A549 (cell line): ENCODE measurements at regions not wholly inside any gene's neighbourhood (a gene's known extent, or its start where the extent isn't known, plus 50 kb on each side); places are given as distances from the start of the nearest gene placed in this dataset.

Experiments used
- CHD4 ChIP-seq: fragments of 200-600 bp; sonication (generic); IDR thresholded peaks from 2 replicates; pipeline ENCODE4 v1.6.1; 2016; ENCODE audit warnings: antibody characterized with exemption, mild to moderate bottlenecking, borderline replicate concordance
- CTCF ChIP-seq: fragments of >200 bp; sonication (Bioruptor Twin); formaldehyde crosslinking; IDR thresholded peaks from 3 replicates; pipeline ENCODE4 v1.5.1; 2016
- ELK1 ChIP-seq: fragments of 150-350 bp; IDR thresholded peaks from 2 replicates; pipeline ENCODE4 v1.6.1; 2014; ENCODE audit warnings: low read depth, mild to moderate bottlenecking, low read length
- JUN ChIP-seq, 2 experiments: fragments of >200 bp; sonication (Bioruptor Twin); formaldehyde crosslinking; IDR thresholded peaks; 2 replicates in 1 of 2; 3 replicates in 1 of 2; pipeline ENCODE4 v1.6.1; 2016 to 2017
- POLR2AphosphoS2 ChIP-seq: conservative IDR thresholded peaks from 2 replicates; pipeline ENCODE4 v1.6.1; 2012; ENCODE audit warnings: low read length, improper control_type of control experiment, inconsistent platforms
- RFX5 ChIP-seq: fragments of 450-650 bp; IDR thresholded peaks from 2 replicates; pipeline ENCODE4 v1.7.1; 2014; ENCODE audit warnings: antibody characterized with exemption, mild to moderate bottlenecking, moderate library complexity
- ZFP36 ChIP-seq: fragments of 450-650 bp; IDR thresholded peaks from 2 replicates; pipeline ENCODE4 v1.6.1; 2014; ENCODE audit warnings: borderline replicate concordance; ENCODE audit not compliant: partially characterized antibody

- TF ChIP-seq POLR2AphosphoS2: no peak
- no peak for TF ChIP-seq JUN (IDR thresholded peaks at IDR 0.05)
- TF ChIP-seq CTCF: no peak
- no peak for TF ChIP-seq RFX5
- TF ChIP-seq ZFP36: no peak
- TF ChIP-seq ELK1: no peak
- TF ChIP-seq CHD4: no peak
Measured at GRCh38 chr6:153602401-153602800, 436.6 kb upstream of the OPRM1 start.
